Loucy (cell line): ENCODE measurements at regions not wholly inside any gene's neighbourhood (a gene's known extent, or its start where the extent isn't known, plus 50 kb on each side); places are given as distances from the start of the nearest gene placed in this dataset.

ENCODE experiments used
- CTCF ChIP-seq: fragments of 200-600 bp; sonication (generic); conservative IDR thresholded peaks from 2 replicates; pipeline ENCODE4 v1.5.1; 2014; ENCODE audit warnings: mild to moderate bottlenecking, antibody characterized with exemption, low read length
- EZH2phosphoT487 ChIP-seq: fragments of 200-600 bp; IDR thresholded peaks from 2 replicates; pipeline ENCODE4 v1.6.1; 2018; ENCODE audit warnings: antibody characterized with exemption, mild to moderate bottlenecking, moderate library complexity, borderline replicate concordance

- TF ChIP-seq CTCF (no peak), EZH2phosphoT487 (no peak)
Observed at GRCh38 chr15:68512052-68512451, 66.7 kb upstream of the CORO2B start.
